Right lobe of liver (tissue), 4 donors: ENCODE measurements at regions not wholly inside any gene's neighbourhood (a gene's known extent, or its start where the extent isn't known, plus 50 kb on each side); places are given as distances from the start of the nearest gene placed in this dataset.

Source experiments
- POLR2A ChIP-seq: fragments of 450-650 bp; IDR thresholded peaks from one replicate; pipeline ENCODE4 v1.6.1; 2017; ENCODE audit warnings: antibody characterized with exemption, mild to moderate bottlenecking
- TF ChIP-seq, protein P1 (sequence below), 4 donors: fragments of 200-600 bp in 3 of 4; fragments of 450-650 bp in 1 of 4; IDR thresholded peaks; one replicate each; pipeline versions ENCODE4 v1.5.1 to v1.8.0; 2016 to 2022; ENCODE audit warnings: antibody characterized with exemption in 4 of 4, mild to moderate bottlenecking in 2 of 4
- donor health status: DM: no; HTN: no; CAD: no.
- donor health status: DM: no; HTN: no; CAD: no.
- donor health status: DM: no; HTN: yes; CAD: no.

DNA sequence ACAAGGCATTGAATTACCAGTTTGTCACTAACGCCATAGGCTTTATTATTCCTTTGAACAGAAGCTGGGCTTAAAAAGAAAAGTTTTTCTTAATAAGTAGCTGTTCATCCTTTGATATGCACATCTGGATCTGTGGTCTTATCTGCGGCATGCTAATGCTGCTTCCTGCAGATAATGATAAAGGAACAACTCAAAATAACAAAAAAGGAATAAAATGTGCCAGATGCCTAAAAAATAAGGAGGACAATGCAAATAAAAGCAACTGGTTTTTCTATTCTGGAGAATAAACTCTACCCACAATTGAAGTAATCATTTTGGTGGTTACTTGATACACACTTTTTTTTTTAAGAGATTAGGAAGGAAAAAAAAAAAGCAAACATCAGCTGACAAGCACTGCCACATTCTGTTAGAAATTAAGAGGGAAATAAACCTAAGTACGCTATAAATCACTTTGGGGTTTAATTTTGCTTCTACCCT is 156.8 kb upstream of the SALL4 start:
- TF ChIP-seq POLR2A = no peak
- TF ChIP-seq, protein P1, sequence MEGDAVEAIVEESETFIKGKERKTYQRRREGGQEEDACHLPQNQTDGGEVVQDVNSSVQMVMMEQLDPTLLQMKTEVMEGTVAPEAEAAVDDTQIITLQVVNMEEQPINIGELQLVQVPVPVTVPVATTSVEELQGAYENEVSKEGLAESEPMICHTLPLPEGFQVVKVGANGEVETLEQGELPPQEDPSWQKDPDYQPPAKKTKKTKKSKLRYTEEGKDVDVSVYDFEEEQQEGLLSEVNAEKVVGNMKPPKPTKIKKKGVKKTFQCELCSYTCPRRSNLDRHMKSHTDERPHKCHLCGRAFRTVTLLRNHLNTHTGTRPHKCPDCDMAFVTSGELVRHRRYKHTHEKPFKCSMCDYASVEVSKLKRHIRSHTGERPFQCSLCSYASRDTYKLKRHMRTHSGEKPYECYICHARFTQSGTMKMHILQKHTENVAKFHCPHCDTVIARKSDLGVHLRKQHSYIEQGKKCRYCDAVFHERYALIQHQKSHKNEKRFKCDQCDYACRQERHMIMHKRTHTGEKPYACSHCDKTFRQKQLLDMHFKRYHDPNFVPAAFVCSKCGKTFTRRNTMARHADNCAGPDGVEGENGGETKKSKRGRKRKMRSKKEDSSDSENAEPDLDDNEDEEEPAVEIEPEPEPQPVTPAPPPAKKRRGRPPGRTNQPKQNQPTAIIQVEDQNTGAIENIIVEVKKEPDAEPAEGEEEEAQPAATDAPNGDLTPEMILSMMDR (IDR thresholded peaks at IDR 0.05) = no peak
